GM12874 (cell line): ENCODE measurements at regions not wholly inside any gene's neighbourhood (a gene's known extent, or its start where the extent isn't known, plus 50 kb on each side); places are given as distances from the start of the nearest gene placed in this dataset.

Source experiments
- TF ChIP-seq, protein P1 (sequence below): IDR thresholded peaks from 2 replicates; pipeline ENCODE4 v1.5.1; 2011; ENCODE audit warnings: low read depth, mild to moderate bottlenecking, control low read depth, low read length, moderate library complexity; ENCODE audit not compliant: insufficient read depth

DNA sequence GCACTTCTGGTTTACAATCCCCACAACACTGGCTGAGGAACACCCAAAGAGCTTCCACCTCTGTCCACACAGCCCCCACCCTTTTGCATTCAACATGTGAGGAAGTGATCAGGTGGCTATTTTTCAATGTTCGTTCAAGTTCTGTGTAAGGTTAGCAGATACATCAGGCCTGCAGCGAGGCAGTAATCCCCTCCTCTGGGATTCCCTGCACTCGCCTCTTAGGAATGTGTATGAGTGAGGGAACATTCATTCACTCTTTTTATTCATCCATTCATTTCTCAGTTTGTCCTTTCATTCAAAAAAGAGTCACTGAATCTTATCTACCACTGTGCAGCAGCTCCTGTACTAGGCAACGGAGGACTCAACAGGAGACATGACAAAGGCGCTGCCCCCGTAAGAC is 236.4 kb upstream of the PRDM1 start:
- TF ChIP-seq, protein P1, sequence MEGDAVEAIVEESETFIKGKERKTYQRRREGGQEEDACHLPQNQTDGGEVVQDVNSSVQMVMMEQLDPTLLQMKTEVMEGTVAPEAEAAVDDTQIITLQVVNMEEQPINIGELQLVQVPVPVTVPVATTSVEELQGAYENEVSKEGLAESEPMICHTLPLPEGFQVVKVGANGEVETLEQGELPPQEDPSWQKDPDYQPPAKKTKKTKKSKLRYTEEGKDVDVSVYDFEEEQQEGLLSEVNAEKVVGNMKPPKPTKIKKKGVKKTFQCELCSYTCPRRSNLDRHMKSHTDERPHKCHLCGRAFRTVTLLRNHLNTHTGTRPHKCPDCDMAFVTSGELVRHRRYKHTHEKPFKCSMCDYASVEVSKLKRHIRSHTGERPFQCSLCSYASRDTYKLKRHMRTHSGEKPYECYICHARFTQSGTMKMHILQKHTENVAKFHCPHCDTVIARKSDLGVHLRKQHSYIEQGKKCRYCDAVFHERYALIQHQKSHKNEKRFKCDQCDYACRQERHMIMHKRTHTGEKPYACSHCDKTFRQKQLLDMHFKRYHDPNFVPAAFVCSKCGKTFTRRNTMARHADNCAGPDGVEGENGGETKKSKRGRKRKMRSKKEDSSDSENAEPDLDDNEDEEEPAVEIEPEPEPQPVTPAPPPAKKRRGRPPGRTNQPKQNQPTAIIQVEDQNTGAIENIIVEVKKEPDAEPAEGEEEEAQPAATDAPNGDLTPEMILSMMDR = no peak

DNA sequence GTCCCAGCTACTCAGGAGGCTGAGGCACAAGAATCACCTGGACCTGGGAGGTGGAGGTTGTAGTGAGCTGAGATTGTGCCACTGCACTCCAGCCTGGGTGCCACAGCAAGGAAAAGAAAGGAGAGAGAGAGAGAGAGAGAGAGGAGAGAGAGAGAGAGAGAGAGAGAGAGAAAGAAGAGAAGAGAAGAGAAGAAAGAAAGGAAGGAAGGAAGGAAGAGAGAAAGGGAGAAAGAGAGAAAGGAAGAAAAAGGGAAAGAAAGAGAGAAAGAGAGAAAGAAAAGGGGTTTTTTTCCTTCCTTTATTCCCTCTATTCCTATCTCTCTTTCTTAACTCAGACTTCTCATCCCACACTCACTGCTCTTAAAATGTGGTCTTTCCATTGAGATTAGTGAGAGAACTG is 238.7 kb upstream of the PRDM1 start:
- TF ChIP-seq, protein P1 = no peak

DNA sequence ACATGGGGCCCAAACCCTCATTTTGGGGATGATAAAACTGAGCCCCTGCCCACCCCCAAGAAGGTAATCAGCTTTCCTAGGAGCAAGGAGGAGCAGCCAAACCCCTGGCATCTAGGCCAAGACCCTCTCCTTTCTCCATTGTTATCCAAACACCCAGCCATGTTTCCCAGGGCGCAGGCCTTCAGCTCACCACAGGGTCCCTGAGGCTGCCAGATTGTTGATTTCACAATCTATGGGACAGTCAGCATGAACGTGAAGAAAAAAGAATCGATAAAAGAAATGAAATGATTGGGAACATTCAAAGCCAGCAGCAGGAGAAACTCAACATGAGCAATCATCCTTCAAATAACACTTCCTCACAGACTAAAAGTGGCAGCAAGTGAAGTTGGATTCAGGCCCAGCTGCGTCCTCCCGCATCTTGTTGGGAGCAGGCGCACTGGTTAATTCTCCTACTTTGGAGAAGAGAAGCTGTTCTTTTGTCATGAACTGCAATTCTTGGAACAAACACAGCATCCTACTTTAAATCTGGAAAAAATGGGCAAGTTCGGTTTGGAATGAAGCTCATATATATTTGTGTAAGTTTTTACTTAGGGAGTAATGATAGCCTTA is 241.8 kb upstream of the PRDM1 start:
- TF ChIP-seq, protein P1 = no peak

DNA sequence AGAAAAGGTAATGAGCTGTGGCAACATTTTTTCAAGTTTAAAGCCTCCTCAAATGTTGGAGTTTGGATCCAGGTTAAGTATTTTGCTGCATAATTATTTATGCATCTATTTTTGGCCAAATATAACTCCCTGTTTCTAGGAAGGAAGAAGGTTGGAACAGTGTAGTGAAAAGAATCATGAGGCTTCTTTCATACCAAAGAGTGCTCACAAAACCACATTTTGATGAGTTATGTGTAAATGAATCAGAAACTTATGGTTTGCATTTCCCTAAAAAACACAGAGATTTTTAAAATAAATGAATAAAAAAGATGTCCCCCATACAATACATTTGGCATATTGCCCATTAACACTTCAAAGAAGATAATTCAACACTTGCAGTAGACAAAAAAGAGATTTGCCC is 246.9 kb upstream of the PRDM1 start:
- TF ChIP-seq, protein P1 = no peak

DNA sequence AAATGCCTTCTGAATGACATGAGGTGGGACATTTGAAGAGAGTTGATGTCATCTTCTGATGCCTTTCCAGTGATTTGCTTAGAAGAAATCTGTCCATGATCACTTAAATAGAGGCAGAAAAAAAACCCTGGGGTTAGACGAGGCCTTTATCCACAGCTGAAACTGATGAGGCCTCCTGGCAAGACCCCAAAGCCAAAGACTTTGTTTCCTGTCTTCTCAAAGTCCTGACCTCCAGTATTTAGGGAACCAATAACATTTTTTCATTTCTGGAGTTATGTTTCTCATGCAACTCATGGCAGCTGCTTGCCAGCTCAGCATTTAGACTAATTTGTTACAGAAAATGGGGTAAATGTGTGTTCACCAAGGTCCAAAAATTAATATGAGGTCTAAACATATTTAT is 248.0 kb upstream of the PRDM1 start:
- TF ChIP-seq, protein P1 = no peak

DNA sequence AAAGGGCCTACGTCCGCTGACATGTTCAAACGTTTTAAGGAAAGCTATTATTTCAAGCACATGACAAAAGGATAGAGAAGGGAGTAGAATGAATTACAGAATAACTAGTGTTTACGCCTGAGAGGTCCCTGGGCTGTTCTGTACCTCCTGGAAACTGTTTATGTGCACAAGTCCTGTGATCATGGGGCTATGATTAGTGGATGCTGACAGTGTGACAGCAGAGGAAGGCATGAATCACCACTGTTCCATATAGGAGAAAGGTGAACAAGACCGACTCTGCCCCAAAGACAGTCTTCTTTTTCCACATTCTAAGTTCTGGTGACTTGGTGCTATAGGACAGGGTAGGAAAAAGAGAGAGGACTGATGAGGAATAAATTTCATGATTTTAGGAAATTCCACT is 249.2 kb upstream of the PRDM1 start:
- TF ChIP-seq, protein P1 = no peak

DNA sequence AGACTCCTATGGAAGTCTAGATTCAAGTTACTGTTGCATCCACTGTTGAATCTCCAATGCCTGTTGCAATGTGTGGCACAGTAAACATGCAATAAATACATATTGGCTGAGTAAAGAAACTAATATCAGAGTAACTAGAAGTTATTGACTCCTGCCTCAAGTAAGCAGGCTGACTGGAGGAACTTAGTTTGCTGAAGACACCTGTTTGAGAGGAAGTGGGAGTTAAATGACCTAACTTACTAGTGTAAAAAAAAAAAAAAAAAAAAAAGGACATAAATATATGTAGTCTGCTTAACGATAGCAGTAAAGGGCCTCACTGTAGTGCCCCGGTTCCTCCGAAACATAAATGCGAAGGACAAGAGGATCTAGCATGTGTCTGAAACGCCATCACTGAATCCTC is 249.8 kb upstream of the PRDM1 start:
- TF ChIP-seq, protein P1 = no peak
